GM12878 (cell line): ENCODE measurements at regions not wholly inside any gene's neighbourhood (a gene's known extent, or its start where the extent isn't known, plus 50 kb on each side); places are given as distances from the start of the nearest gene placed in this dataset.

Experiments used
- ATF2 ChIP-seq: IDR thresholded peaks from 2 replicates; pipeline ENCODE4 v1.6.1; 2012; ENCODE audit warnings: low read length, inconsistent platforms
- ATF7 ChIP-seq: fragments of 450-650 bp; IDR thresholded peaks from 2 replicates; pipeline ENCODE4 v1.6.1; 2016; ENCODE audit warnings: low read depth, mild to moderate bottlenecking
- BACH1 ChIP-seq: fragments of 450-650 bp; IDR thresholded peaks from 2 replicates; pipeline ENCODE4 v1.6.1; 2017; ENCODE audit warnings: mild to moderate bottlenecking, borderline replicate concordance
- EED ChIP-seq: sonication (generic); IDR thresholded peaks from 2 replicates; pipeline ENCODE4 v1.6.1; 2016; ENCODE audit warnings: antibody characterized with exemption, low read depth
- ELK1 ChIP-seq: IDR thresholded peaks from 2 replicates; pipeline ENCODE4 v1.6.1; 2012; ENCODE audit warnings: low read depth, low read length, improper control_type of control experiment
- IKZF2 ChIP-seq, 2 experiments: fragments of 450-650 bp; IDR thresholded peaks; 2 replicates each; pipeline ENCODE4 v1.6.1; 2017; ENCODE audit warnings: mild to moderate bottlenecking in 2 of 2, moderate library complexity in 2 of 2
- IRF4 ChIP-seq: IDR thresholded peaks from 2 replicates; pipeline ENCODE4 v1.6.1; 2011; ENCODE audit warnings: low read depth, low read length
- KLF5 ChIP-seq: fragments of 450-650 bp; IDR thresholded peaks from 2 replicates; pipeline ENCODE4 v1.6.1; 2014; ENCODE audit warnings: mild to moderate bottlenecking; ENCODE audit not compliant: partially characterized antibody
- NBN ChIP-seq: fragments of 450-650 bp; IDR thresholded peaks from 2 replicates; pipeline ENCODE4 v1.6.1; 2016
- NFIC ChIP-seq: IDR thresholded peaks from 2 replicates; pipeline ENCODE4 v1.6.1; 2012; ENCODE audit warnings: low read depth, mild to moderate bottlenecking, inconsistent platforms, low read length, moderate library complexity
- PKNOX1 ChIP-seq: fragments of 450-650 bp; IDR thresholded peaks from 2 replicates; pipeline ENCODE4 v1.6.1; 2016; ENCODE audit warnings: mild to moderate bottlenecking
- POU2F2 ChIP-seq: IDR thresholded peaks from 3 replicates; pipeline ENCODE4 v1.6.1; 2011; ENCODE audit warnings: low read depth, mild to moderate bottlenecking, low read length, borderline replicate concordance
- RUNX3 ChIP-seq: IDR thresholded peaks from 2 replicates; pipeline ENCODE4 v1.6.1; 2012; ENCODE audit warnings: low read length, inconsistent platforms
- SIN3A ChIP-seq: IDR thresholded peaks from 2 replicates; pipeline ENCODE4 v1.6.1; 2012; ENCODE audit warnings: low read depth, low read length, improper control_type of control experiment
- TCF7 ChIP-seq: IDR thresholded peaks from 2 replicates; pipeline ENCODE4 v1.6.1; 2014; ENCODE audit warnings: antibody characterized with exemption, borderline replicate concordance
- ZNF217 ChIP-seq: fragments of 450-650 bp; IDR thresholded peaks from 2 replicates; pipeline ENCODE4 v1.6.1; 2017; ENCODE audit warnings: antibody characterized with exemption, mild to moderate bottlenecking

- TF ChIP-seq PKNOX1 = no peak
- peak; percentile 34; the same call in 1 of the 2 replicates for TF ChIP-seq ZNF217
- TF ChIP-seq BACH1 = no peak
- TF ChIP-seq NFIC = peak; percentile 39; the same call in 1 of the 2 replicates
- peak; percentile 61; the same call in 1 of the 2 replicates for TF ChIP-seq TCF7
- TF ChIP-seq ELK1 = no peak
- peak; percentile 69; the same call in 1 of the 3 replicates for TF ChIP-seq POU2F2
- TF ChIP-seq IKZF2 (IDR thresholded peaks at IDR 0.05) = peak; percentile 56 to 59; a peak in 3 of 4 replicates
- peak; percentile 43; the same call in 1 of the 2 replicates for TF ChIP-seq ATF7
- TF ChIP-seq NBN = 0 out of 2 replicates have a peak, but pooled peaks have one; percentile 58
- peak; percentile 58; the same call in 1 of the 2 replicates for TF ChIP-seq ATF2
- 0 out of 2 replicates have a peak, but pooled peaks have one; percentile 39 for TF ChIP-seq IRF4
- no peak for TF ChIP-seq SIN3A
- TF ChIP-seq EED = no peak
- no peak for TF ChIP-seq KLF5
- TF ChIP-seq RUNX3 = peak; percentile 72
These were observed 70.7 kb downstream of the CETN3 start (continued) for GRCh38 chr5:90338712-90339372.
